22Rv1 (cell line): ENCODE measurements at regions not wholly inside any gene's neighbourhood (a gene's known extent, or its start where the extent isn't known, plus 50 kb on each side); places are given as distances from the start of the nearest gene placed in this dataset.
"Not testable (repeated sequence)": the region's sequence is repeated elsewhere in the genome, so short reads cannot be mapped to it uniquely, and the experiment has no call there.

Experiments used
- CTCF ChIP-seq: fragments of 450-650 bp; IDR thresholded peaks from 2 replicates; pipeline ENCODE4 v1.5.1; 2017; ENCODE audit warnings: mild to moderate bottlenecking
- ZFX ChIP-seq: fragments of 450-650 bp; IDR thresholded peaks from 2 replicates; pipeline ENCODE4 v1.6.1; 2017; ENCODE audit warnings: antibody characterized with exemption, borderline replicate concordance

- not testable (repeated sequence) for TF ChIP-seq CTCF, ZFX
Observed at GRCh38 chr17:21470422-21470821, 94.3 kb downstream of the KCNJ12 start.
